NCI-H1105 (cell line): ENCODE measurements at regions not wholly inside any gene's neighbourhood (a gene's known extent, or its start where the extent isn't known, plus 50 kb on each side); places are given as distances from the start of the nearest gene placed in this dataset.

ENCODE experiments used
- DNase-seq: peaks from one replicate; lab custom pipeline; 2025; lab: John Stamatoyannopoulos, UW

DNA sequence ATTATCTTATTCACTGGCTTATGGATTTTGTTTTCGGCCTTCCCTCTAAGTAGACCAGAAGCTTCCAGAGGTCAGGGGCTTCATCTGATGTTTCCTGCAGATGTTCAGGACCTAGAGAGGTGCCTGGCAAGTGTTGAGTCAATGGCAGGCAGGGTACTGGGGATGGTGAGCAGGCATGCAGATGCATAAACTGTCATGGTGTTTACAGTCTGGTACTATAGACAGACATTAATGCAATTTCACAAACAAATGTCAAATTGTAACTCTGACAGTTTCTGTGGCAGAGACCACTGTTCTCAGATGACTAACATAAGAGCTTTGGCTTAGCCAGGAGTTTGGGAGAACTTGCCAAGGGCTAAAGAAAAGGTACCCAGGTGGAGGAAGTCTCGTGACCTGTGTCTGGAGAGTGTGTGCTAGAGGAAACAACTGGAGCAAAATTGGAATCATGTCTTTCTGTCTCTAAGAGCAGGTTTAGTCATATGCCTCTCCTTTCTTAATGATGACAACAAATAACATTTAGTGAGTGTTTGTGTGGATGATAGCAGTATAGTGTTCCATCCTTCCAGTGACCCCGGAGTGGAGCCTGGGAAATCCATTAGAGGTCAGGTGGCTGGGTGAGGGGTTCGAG lies 53.7 kb upstream of the TRAK1 start:
- no peak for DNase-seq

DNA sequence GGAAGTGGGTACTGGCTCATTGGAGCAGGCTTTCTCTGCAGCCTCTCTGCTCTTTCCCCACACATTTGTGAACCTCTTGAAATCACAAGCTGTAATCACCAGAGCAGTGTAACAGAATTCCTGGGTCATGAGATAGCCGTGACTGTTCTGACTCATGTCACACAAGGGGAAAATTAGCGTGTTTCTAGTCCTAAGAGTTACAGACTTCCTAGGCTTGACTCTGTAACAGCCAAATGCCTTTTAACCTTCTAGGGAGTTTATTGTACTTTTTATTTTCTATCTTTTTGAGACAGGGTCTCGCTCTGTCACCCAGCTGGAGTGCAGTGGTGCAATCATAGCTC lies 54.7 kb upstream of the TRAK1 start:
- DNase-seq = no peak

DNA sequence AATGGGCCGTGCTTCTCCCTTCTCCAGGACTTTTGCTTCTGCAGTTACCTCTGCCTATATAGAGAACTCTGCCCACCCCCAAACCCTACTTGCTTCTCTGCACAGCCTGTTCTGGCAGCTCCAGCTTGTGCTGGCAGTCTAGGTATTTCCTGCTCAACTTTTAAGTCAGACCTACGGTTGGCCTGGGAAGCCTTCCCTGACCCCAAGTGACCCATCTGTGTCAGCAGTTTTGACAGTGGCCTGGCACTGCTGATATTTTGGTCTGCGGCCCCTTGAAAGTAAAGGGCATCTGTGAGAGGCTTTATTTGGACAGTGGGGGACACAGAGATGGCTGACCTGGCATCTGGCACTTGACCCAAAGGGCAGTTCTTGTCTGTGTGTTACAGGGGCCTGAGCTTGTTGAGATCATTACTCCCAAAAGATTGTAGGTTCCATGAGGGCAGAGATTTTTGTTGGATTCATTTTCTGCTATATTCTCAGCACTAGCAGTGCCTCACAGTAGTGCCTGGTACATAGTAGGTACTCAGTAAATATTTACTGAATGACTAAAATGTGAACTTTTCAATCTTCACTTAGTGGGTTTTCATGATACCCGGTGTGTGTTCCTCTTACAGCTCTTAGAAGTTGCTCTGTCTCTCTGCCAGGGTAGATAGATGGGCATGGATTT lies 55.2 kb upstream of the TRAK1 start:
- no peak for DNase-seq

DNA sequence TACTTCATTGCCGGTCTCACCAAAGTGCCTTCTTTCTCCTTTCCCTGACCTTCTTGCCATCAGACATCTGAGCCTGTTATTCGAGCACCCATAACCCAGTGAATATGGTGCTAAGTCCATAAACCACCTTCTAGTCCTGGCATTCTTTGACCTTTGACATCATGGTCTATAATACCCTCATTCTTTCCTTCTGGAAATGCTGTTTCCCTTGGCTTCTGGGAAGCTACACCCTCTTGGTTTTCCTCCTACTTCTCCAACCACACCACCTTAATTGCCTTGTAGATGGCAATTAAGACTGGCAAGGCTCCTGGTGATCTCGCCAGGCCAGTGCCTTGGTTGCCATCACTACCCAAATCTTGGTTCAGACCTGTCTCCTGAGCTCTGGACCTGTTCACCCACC lies 56.1 kb upstream of the TRAK1 start:
- no peak for DNase-seq

DNA sequence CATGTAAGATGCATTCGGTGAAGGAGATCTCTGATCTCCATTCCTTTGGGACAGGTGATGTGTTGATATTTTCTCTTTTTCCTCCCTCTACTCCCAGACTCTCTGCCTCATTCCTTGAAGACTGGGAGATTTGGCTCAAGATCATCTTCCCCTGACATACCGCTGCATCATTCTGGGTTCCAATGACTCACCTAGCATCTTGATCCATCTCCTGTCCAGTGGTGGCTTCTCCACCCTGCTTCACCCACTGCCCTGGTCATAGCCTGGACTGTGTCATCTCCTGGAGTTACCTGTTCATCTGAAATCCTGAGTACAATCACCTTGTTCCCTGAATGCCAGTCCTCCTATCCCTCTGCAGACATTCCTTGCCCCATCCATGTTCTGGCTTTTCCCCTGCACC lies 57.4 kb upstream of the TRAK1 start:
- DNase-seq = no peak

DNA sequence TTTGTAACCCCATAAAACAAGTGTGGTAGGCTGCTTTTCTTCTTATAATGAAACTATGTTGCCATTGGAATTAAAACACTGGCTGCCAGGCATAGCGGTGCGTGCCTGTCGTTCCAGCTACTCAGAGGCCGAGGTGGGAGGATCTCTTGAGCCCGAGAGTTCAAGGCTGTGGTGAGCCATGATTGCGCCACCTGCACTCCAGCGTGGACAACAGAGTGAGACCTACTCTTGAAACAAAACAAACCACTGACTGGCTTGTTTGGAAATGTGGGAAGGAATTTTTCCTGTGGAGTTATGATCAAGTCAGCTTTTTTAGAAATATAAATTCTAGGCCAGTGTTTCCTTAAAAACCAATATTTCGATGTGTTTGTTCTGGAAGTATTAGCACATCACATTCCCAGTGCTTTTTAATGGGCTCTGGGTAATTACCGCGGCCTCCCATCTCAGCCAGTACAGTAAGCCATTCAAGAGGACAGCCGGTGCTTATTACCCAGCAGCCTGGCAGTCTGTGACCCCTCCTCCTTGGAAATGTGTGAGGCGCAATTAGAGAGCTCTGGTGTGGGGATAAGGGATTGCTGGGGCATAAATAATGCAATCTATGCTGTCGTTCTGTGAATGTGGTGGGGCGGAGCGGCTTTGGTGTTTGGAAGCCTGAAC lies 58.3 kb upstream of the TRAK1 start:
- DNase-seq = peak; percentile 70

DNA sequence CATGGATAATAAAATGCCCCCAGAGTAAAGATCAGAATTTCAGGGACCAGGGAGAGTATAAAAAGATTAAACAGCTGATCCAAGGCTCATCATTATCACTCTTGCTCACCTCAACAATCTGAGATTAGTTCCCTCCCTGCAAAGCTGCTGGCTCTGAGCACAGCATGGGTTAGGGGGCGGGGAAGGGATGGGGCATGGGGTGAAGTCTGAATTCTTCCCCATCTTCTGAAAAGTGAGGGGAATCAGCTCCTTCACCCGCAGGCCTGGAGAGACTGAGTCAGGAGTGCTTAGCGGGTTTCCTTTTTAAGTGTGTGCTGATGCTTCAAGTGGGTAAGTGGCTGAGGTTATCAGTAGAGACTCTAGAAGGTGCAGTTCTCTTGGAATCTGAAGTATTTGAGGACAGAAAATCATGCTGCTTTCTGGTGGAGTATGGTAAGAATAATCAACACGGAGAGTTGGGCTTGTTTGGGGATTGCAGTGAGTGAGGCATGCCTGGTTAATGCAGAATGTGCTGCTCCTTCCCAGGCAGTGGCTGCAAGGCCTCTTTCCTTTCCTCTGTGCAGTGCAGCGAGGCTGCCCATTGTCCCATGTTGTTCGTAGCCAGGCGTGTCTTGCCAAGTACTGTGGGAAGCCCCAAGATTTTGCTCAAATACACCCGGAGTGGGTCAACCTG lies 59.2 kb upstream of the TRAK1 start:
- no peak for DNase-seq

DNA sequence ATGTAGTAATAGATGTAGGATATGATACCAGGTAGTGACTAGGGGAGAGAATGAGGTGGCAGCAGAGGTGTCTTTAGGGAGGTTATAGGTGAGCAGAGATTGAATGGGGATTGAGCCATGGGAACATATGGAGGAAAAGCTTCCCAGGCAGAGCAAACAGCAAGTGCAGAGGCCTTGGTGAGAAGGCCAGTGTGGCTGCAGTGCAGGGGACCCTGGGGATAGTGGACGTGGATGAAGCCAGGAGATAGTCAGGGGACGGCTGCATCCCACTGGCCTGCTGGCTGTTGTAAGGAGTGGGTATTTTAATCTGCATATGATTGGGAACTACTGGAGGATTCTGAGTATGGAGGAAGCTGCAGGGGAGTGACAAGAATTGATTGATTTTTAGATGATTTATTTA lies 62.7 kb upstream of the TRAK1 start:
- DNase-seq = no peak

DNA sequence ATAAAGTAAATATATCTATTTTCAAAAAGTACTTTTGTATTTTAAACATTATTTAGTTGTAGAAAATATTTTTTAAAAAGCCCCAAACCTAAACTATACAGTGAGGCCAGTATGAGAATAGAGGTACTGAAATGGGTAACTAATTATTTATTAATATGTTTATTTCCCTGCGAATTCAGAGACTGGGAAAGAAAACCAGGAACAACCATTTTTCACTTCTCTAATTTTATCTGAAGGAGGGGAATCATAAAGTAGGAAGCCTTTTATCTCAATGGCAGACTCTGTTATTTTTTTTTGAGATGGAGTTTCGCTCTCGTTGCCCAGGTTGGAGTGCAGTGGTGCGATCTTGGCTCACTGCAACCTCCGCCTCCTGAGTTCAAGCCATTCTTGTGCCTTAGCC lies 63.6 kb upstream of the TRAK1 start:
- DNase-seq = no peak

DNA sequence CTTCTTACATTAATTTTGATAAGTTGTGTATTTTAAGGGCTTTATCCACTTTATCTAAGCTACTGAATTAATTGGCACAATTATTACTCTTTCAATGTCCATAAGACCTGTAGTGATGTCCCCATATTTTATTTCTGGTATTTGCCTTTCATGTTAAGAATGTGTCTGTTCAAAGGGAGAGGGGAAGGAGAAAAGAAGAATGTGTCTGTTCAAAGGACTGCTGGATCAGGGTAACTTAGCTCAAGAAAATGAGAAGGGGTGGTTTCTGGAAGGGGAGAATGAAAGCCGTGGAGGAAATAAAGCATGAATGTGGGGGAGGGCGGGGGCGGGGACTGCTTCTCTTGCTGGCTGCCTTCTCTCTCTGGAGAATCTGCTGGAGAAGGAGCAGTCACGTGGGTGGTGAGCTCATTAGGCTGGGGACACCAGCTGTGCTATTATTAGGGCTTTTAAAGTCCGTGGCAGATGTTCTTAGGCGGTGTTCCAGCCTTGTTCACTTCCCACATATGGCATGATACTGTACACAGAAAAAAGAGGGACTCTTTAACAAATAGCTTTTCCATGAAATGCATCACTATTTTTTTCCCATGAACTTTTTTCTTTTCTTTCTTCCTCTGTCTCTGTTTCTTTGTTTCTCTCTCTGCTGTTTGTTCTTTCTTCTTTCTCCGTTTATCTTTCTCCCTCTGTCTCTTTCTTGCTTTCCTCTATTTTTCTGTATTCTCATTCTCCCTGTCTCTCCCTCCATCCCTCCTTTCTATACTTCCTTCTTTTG lies 63.7 kb upstream of the ULK4 start:
- peak; percentile 79 for DNase-seq

DNA sequence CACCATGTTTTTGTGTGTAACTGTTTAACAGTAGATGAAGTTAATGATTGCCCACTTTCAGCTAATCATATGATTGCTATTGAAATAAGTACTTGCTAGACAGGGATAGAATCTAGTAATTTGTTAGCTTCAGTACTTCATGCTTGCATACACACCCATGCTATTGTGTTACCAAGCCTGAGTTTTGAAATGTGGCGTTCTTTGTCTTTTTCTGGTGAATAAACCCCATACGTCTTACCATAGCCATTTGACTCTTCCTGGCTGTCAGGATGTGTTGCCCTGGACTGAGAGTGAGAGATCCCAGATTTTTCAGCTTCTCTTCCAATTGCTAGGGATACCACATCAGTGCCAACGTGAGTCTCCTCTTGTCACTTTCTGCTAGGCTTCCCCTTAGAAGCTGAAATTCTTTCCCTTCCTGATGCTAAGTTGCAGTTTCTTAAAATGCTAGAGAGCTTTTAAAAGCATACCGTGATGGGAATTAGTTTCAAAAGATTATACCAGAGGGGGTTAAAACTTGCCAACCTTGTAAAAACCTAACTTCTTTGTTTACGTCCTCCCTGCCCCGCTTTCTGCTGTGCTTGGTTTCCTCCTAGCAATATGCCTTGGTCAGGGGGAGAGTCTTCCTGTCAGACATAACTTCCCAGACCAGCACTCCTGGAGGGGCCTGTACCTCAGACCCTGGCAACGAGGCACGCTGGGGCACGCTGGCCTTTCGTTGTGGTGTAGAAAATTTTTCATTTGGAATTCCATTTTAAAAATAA lies 62.9 kb upstream of the ULK4 start:
- no peak for DNase-seq

DNA sequence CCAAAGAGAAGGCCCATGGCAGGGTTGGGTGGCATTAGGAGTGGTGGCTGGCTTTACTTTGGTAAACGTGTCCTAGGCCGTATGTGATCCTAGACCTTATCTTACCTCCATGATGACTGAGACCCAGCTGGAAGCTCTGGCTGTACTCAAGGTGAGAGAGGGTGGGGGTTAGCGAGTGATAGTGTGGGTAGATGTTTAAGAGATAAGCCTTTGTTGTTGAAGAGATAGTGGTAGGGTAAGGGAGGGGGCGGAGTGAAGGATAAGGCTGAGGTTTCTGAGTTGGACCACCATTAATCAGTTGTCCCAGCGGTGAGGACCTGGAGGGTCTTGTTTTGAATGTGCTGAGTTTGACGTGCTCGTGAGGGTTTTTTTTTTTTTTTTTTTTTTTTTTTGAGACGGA lies 61.5 kb upstream of the ULK4 start:
- no peak for DNase-seq

DNA sequence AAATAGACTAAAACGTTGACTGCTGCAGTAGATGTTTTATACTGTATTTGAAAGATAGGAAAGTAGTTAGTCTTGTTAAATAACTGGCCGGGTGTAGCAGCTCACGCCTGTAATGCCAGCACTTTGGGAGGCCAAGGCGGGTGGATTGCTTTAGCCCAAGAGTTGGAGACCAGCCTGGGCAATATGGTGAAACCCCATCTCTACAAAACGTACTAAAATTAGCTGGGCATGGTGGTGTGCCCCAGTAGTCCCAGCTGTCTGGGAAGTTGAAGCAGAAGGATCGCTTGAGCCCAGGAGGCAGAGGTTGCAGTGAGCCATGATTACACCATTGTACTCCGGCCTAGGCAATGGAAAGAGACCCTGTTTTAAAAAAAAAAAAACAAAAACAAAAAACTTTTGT lies 60.5 kb upstream of the ULK4 start:
- no peak for DNase-seq

DNA sequence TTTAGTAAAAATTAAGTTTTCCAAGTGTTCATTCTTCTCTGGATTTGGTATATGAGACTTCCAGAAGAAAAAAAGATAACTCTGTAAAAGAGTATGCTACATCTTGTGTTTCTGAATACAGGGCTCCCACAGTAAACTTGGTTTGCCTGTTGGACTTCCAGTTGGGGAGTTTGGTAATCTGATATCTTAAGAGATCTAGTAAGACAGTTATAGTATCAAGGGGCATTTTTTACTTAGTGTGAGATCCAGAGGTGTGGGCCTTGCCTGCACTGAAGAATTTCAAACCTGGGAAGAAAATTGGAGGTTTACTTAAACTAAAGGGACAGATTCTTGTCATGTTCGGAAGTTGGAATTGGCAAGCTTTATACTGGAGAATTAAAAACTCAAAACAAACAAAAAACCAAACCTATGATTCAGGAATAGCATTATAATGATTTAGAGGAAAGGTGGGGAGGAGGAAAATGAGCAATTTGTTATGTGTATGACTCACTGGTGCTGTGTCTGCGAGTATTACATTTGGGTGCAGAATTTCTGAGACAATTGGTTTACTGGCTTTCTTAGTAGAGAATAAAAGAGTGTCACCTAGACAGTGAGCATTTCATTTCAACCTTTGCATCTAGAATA lies 58.9 kb upstream of the ULK4 start:
- DNase-seq = no peak

DNA sequence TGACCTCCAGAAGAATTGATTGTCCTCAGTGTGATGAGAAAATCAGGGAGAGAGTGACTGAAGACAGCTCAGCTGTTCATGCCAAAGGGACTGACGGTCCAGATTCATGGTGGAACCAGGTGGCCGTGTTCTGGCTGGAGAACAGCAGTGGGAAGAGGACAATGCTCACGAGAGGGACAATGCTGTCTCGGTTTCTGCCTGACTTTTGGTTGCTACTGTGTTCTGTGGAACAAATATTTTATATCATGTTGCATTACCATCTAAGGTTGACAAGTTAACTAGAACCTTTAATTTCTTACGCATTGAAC lies 58.0 kb upstream of the ULK4 start:
- DNase-seq = no peak

DNA sequence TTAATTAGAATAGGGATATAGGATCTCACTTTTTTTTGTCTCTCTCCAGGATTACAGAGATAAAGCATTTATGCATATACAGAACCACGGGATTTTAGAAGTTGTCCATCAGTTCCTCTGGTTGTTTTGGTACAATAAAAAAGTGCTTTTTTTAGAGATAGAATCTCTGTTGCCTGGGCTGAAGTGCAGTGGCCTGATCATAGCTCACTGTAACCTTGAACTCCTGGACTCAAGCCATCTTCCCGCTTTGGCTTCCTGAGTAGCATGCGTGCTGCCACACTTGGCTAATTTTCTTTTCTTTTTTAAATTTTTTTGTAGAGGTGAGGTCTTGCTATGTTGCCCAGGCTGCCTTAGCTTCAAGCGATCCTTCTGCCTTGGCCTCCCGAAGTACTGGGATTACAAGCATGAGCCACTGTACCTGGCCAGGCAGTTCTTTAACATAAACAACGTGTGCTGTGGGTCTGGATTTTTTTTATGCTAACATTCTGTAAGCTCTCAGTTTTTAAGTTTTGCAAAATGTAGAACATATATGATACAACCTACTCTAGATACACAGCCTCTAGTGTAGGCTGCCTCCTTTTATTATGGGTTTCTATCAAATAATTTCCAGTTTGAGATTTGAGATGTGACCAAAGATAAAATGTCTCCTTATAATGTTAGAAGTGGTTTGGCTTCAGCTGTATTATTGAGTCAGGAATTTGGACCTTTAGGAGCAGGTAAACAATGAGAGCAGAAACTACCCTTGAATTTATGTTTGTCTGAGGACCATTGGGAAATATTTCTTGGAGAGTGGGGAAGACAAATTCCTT lies 57.4 kb upstream of the ULK4 start:
- DNase-seq = no peak

DNA sequence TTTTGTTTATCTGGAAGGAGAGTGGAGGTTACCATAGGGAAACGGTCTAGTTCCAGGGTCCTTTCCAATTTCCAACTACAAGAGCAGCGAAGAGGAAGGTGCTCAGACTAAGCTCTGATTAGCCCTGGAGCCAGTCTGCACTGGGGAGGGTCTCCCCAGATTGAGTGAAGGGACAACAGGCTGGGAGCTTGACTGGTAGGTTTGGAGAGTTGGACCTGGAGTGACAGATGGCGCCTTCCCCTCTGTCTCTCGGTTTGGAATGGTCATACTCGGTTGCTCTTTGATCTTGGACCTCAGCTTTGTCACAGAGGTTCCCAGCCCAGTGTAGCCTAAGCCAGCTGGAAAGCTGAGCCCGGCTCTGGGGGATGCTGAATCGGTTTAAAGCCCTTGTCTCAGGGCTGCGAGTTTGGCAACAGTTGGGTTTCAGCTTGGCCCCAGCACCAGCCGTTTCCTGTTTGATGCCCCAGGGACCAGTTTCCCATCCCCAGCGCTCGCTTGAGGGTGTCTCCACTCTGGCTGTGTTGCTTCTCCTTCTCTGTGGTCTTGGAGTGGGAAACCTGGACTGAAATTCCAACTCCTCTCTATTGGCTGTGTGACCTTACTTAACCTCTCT lies 53.1 kb upstream of the ULK4 start:
- DNase-seq = no peak

DNA sequence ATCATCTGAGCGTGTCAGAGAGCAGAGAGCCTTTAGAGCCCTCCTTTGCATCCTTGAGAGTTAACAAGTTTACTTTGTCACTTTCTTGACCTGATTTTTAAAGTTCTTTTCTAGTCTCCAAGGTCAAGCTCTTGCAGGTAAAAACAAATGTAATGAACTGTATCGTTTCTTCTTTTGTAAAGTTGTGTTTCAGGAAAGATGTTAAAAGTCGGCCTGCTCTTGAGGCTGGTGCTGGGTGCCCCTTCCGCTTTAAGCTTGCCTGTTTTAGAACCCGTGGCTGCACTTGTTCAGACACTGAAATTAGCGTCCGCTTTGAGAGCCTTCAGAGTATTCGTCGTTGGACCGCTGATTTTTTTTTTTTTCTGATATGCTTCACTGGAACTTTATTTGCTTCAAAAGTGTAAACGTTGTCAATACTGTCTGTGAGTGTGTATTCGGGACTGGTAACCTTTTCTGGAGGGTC lies 52.6 kb upstream of the ULK4 start:
- DNase-seq = no peak

DNA sequence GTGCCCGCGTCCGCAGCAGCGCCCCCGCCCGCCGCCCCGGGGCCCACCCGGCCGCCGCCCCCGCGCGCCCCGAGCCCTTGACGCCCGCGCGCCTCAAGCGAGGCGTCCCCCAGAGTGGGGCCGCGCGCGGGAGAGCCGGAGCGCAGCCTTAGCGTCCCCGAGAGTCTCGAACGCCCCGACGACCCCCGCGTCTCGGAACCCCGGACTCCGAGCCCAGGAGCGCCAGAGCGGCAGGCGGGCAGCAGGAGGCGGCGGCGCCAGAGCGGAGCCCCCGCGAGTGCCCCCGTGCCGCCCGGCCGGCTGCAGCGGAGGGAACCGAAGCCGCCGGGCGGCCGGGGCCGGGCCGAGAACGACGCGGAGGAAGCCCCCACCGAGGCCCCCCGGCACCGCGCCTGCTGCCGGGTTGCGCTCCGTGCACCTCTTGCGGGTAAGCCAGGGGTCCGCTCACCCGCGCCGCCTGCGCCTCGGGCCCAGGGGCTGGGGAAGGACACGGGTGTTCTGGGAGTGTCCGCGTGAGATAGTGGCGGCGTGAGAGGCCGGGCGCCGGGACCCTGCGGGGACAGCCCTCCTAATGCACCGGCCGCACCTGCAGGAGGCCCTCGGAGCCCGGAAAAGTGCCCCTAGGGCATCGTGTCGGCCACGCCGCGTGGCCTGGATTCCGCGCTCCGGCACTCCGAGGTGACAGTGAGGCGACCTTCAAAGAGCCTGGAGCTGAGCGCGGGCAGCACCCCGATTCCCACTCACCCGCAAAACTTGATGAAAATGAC lies 52.0 kb upstream of the ULK4 start:
- no peak for DNase-seq
